Liver (tissue), 3 donors: ENCODE measurements at regions not wholly inside any gene's neighbourhood (a gene's known extent, or its start where the extent isn't known, plus 50 kb on each side); places are given as distances from the start of the nearest gene placed in this dataset.

Source experiments
- CTCF ChIP-seq: fragments of 150-350 bp; IDR thresholded peaks from 2 replicates; pipeline ENCODE4 v1.5.1; 2017; ENCODE audit warnings: improper control_type of control experiment, low read depth, low read length; ENCODE audit not compliant: missing input control
- HNF4A ChIP-seq, 2 donors: conservative IDR thresholded peaks; 2 replicates each; pipeline ENCODE4 v1.6.1; 2016; ENCODE audit warnings: antibody characterized with exemption in 2 of 2, mild to moderate bottlenecking in 2 of 2
- RAD21 ChIP-seq, 2 donors: IDR thresholded peaks; 2 replicates each; pipeline ENCODE4 v1.6.1; 2016; ENCODE audit warnings: antibody characterized with exemption in 2 of 2, mild to moderate bottlenecking in 2 of 2
- SP1 ChIP-seq: IDR thresholded peaks from 2 replicates; pipeline ENCODE4 v1.6.1; 2018; ENCODE audit warnings: antibody characterized with exemption, mild to moderate bottlenecking
- YY1 ChIP-seq: IDR thresholded peaks from 2 replicates; pipeline ENCODE4 v1.6.1; 2016; ENCODE audit warnings: antibody characterized with exemption, mild to moderate bottlenecking
- TF ChIP-seq, protein P1 (sequence below): IDR thresholded peaks from 2 replicates; pipeline ENCODE4 v1.6.1; 2016; ENCODE audit warnings: antibody characterized with exemption
- donor health status: healthy.
- donor health status: healthy.

- TF ChIP-seq CTCF (no peak), YY1 (no peak), HNF4A (conservative IDR thresholded peaks at IDR 0.05) (no peak), RAD21 (IDR thresholded peaks at IDR 0.05) (no peak), SP1 (no peak)
- TF ChIP-seq, protein P1, sequence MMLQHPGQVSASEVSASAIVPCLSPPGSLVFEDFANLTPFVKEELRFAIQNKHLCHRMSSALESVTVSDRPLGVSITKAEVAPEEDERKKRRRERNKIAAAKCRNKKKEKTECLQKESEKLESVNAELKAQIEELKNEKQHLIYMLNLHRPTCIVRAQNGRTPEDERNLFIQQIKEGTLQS: no peak
These were observed 71.5 kb upstream of the DSG1 start for GRCh38 chr18:31246460-31246859.
